B cell (primary cell): ENCODE measurements at regions not wholly inside any gene's neighbourhood (a gene's known extent, or its start where the extent isn't known, plus 50 kb on each side); places are given as distances from the start of the nearest gene placed in this dataset.

Source experiments
- CTCF ChIP-seq: fragments of 200-600 bp; IDR thresholded peaks from one replicate; pipeline ENCODE4 v1.8.0; 2022; ENCODE audit warnings: antibody characterized with exemption, mild to moderate bottlenecking
- EZH2 ChIP-seq: IDR thresholded peaks from 2 replicates; pipeline ENCODE4 v1.6.1; 2012; ENCODE audit warnings: borderline replicate concordance, low read depth, mild to moderate bottlenecking, moderate library complexity, low read length; ENCODE audit not compliant: insufficient read depth, poor library complexity, severe bottlenecking

GRCh38 chr2:43073401-43073825 lies 153.0 kb downstream of the ZFP36L2 start:
- no peak for TF ChIP-seq CTCF
- no peak for TF ChIP-seq EZH2
